ENCODE measurements at regions not wholly inside any gene's neighbourhood (a gene's known extent, or its start where the extent isn't known, plus 50 kb on each side); places are given as distances from the start of the nearest gene placed in this dataset.

- DNase-seq: no peak
Measured at GRCh38 chr12:91418221-91419090, 235.8 kb upstream of the DCN start.

DNA sequence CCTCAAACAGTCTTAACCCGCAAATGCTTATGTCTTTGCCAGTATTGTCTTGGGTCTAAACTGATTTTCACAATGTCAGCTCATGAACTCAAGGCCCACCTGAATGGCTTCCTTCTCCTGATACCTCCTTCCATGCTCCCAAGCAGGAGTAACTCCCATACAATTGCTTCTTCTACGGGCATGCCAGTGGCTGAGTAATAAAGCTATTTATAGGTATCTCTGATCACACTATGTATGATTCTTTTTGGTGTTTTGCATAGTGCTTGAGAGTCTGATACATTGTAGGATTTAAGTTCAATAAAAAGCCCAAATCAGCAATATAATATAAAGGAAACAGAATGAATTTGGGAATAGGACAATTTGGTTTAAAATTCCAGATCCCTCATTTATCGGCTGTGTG lies 235.0 kb upstream of the DCN start:
- DNase-seq: no peak

DNA sequence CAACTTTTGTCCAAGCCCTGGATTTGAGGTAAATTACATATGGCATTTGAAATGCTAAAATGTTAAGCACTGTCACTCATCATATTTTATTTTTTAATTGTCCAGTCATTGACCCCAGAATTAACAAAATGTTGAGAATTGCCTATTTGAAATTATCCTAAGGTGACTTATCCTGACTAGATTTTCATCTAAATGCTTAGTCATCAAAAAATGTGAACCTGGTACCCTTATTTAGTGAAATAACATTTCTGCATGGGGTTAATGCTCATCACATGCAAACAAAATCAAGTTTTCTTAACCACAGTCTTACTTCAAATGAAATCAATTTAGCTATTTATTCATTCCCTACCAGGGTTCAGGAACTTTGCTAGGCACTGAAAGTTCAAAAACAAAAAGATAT lies 232.0 kb upstream of the DCN start:
- DNase-seq: no peak

- DNase-seq: no peak
Measured at GRCh38 chr12:91413581-91414546, 231.2 kb upstream of the DCN start.

- DNase-seq: peak; percentile 0
Measured at GRCh38 chr12:91406920-91407341, 224.3 kb upstream of the DCN start.

- DNase-seq: no peak
Measured at GRCh38 chr12:91404441-91404840, 221.8 kb upstream of the DCN start.

GRCh38 chr12:91401190-91401589 lies 218.6 kb upstream of the DCN start:
- no peak for DNase-seq

DNA sequence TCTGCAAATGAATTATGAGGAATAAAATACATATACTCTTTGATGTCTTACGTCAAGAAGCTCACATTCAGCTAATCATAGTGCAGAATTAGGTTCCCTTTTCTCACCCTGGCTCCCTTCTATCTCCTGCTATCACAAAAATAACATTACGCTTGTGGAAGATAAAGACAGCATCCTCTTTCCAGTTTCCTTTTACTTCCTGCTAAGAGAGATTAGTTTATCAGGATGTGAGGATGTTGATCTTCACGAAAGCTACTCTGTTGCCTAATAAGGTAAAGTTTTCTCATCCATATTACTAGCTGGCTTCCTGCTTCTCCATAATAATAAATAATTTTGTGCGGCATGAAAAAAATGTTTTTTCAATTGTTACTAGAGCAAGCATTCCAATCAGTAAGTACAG lies 217.7 kb upstream of the DCN start:
- no peak for DNase-seq

DNA sequence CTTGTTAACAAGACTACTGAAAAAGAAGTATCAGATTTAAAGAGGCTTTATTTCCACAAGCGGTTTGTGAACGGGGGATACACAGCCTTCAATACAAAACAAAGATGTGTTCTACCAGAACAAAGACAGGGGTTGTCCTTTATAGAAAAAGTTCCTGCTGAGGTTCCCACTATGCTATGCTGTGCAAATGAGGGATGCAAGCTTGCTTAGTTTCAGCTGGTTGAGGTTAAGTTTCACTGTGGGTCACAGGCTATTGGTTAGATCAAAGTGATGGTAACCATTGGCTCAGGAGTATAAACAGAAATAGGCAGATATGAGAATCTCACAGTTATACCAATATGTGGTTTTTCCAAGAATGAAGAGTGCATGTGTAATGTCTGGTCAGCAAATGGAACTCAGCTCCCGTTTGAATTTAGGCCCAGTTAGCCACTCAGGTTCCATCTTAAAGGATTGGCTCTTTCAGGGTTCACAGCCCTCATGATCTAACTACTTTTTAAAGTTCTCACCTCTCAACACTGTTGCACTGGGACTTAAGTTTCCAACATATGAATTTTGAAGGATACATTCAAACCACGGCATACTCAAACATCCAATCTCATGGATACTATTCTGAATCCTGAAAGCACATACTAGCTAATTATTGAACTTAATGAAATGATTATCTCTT lies 215.4 kb upstream of the DCN start:
- DNase-seq: no peak

GRCh38 chr12:91396293-91396692 lies 213.7 kb upstream of the DCN start:
- DNase-seq: no peak

- DNase-seq: no peak
Measured at GRCh38 chr12:91395628-91396135, 213.1 kb upstream of the DCN start.

DNA sequence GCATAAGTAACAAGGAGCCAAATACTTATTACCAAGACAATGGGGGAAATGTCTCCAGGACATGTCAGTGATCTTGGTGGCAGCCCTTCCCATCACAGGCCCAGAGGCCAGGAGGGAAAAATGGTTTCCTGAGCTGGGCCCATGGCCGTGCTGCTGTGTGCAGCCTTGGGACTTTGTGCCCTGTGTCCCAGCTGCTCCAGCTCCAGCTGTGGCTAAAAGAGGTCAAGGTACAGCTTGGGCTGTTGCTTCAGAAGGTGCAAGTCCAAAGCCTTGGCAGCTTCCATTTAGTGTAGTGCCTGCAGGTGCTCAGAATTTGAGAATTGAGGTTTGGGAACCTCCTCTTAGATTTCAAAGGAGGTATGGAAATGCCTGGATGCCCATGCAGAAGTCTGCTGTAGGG lies 212.3 kb upstream of the DCN start:
- no peak for DNase-seq

- no peak for DNase-seq
Measured at GRCh38 chr12:91388573-91388972, 206.0 kb upstream of the DCN start.

GRCh38 chr12:91387461-91388134 lies 205.0 kb upstream of the DCN start:
- no peak for DNase-seq

DNA sequence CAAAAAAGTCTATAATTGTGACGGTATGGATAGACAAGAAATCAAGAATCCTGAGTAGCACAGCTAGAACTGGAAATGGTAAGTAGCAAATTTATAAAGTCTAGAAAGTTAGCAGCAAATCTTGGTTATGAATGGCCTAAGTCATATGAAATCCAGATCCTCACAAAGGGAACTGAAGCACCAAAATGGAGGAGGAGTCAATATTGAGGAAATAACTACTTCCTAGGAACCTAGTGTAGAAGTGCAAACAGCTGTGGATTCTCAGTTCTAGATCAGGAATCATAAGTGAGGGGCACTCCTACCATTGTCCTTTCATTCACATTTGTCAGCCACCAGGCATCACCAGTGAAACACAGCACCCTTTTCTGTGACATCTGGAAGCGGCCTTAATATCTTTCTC lies 202.2 kb upstream of the DCN start:
- DNase-seq: no peak

- no peak for DNase-seq
Measured at GRCh38 chr12:91384366-91384765, 201.7 kb upstream of the DCN start.

GRCh38 chr12:91383099-91383498 lies 200.5 kb upstream of the DCN start:
- no peak for DNase-seq

GRCh38 chr12:91382081-91382543 lies 199.5 kb upstream of the DCN start:
- DNase-seq: peak; percentile 82

DNA sequence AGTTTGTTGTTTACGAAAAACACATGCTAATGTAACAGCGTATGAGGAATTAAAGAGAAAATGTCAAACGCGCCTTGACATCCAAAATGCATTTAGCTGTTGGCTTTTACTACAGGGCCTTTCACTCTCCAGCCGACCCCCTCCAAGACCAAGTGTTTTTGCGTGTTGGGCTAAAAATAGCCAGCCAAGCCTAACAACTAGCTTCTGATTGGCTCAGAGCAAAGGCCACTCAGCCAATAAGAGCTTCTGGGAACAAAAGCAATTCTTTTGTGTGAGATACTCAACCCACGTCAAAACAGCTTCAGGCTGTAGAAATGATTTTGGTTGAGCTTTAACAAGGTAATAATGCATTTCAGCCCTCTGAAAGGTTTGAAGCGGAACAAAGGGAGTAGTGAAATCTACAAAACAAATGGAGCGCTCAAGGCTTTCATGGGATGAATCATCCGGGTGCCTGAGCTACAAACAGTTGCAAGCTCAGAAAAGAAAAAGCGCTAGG lies 198.7 kb upstream of the DCN start:
- DNase-seq: peak; percentile 11

- no peak for DNase-seq
Measured at GRCh38 chr12:91380631-91381030, 198.0 kb upstream of the DCN start.

- no peak for DNase-seq
Measured at GRCh38 chr12:91379051-91379775, 196.6 kb upstream of the DCN start.

All from activated CD4-positive, alpha-beta T cell treated with anti-CD3 and anti-CD28 coated beads, Interleukin-10, Interleukin-2, amounts not matched to agents 100 ng/mL and 50 ng/mL, durations not matched to agents 16 hours and 8 hours (primary cell).